ENCODE measurements at regions not wholly inside any gene's neighbourhood (a gene's known extent, or its start where the extent isn't known, plus 50 kb on each side); places are given as distances from the start of the nearest gene placed in this dataset.

- ATAC-seq: no peak
- TF ChIP-seq TOX (CRISPR knock-in tag; IDR thresholded peaks at IDR 0.05; ENCODE audit: borderline replicate concordance) (no peak), PATZ1 (CRISPR knock-in tag; IDR thresholded peaks at IDR 0.05; ENCODE audit: borderline replicate concordance) (no peak), CSRNP3 (CRISPR knock-in tag; IDR thresholded peaks at IDR 0.05) (no peak), ZC3H10 (CRISPR knock-in tag; IDR thresholded peaks at IDR 0.05) (no peak), GLIS3 (CRISPR knock-in tag; IDR thresholded peaks at IDR 0.05) (no peak), ESRRG (CRISPR knock-in tag; IDR thresholded peaks at IDR 0.05) (no peak), SNAI2 (CRISPR knock-in tag; IDR thresholded peaks at IDR 0.05) (no peak), CSDC2 (CRISPR knock-in tag; IDR thresholded peaks at IDR 0.05) (no peak), ARNTL (CRISPR knock-in tag; IDR thresholded peaks at IDR 0.05; ENCODE audit: borderline replicate concordance, low read depth) (no peak), PPARA (CRISPR knock-in tag; IDR thresholded peaks at IDR 0.05; ENCODE audit: borderline replicate concordance) (no peak), BACH2 (CRISPR knock-in tag; IDR thresholded peaks at IDR 0.05; ENCODE audit: borderline replicate concordance) (no peak), TSHZ2 (CRISPR knock-in tag; IDR thresholded peaks at IDR 0.05) (no peak), OSR1 (CRISPR knock-in tag; IDR thresholded peaks at IDR 0.05) (no peak), ZNF70 (CRISPR knock-in tag; IDR thresholded peaks at IDR 0.05) (no peak), CREB5 (CRISPR knock-in tag; IDR thresholded peaks at IDR 0.05; ENCODE audit: low read depth) (no peak), ZNF565 (CRISPR knock-in tag; conservative IDR thresholded peaks at IDR 0.05; ENCODE audit: low read depth) (no peak), ZFP3 (CRISPR knock-in tag; IDR thresholded peaks at IDR 0.05) (no peak), ZFP30 (CRISPR knock-in tag; IDR thresholded peaks at IDR 0.05) (no peak), POU6F1 (CRISPR knock-in tag; IDR thresholded peaks at IDR 0.05; ENCODE audit: borderline replicate concordance, low read depth) (no peak), TCF4 (CRISPR knock-in tag; IDR thresholded peaks at IDR 0.05; ENCODE audit: borderline replicate concordance) (no peak)
These were observed 134.6 kb downstream of the OLFM1 start for GRCh38 chr9:135221951-135222631.

GRCh38 chr9:135222881-135223760, 135.7 kb downstream of the OLFM1 start:
- TF ChIP-seq CSRNP3 (CRISPR knock-in tag; IDR thresholded peaks at IDR 0.05) (no peak), TSHZ2 (CRISPR knock-in tag; IDR thresholded peaks at IDR 0.05) (no peak), SNAI2 (CRISPR knock-in tag; IDR thresholded peaks at IDR 0.05) (no peak), CREB5 (CRISPR knock-in tag; IDR thresholded peaks at IDR 0.05; ENCODE audit: low read depth) (no peak), TCF4 (CRISPR knock-in tag; IDR thresholded peaks at IDR 0.05; ENCODE audit: borderline replicate concordance) (no peak), ISL1 (CRISPR knock-in tag; IDR thresholded peaks at IDR 0.05) (no peak)
- no peak for ATAC-seq

All from SK-N-SH treated with all-trans-retinoic acid at 6 μM for 48 hours (cell line).